T-helper 2 cell treated with Interferon-gamma antibody and Interleukin-4, amounts not matched to agents 5 μg/mL and 100 μg/mL, for 36 hours (primary cell): ENCODE measurements at regions not wholly inside any gene's neighbourhood (a gene's known extent, or its start where the extent isn't known, plus 50 kb on each side); places are given as distances from the start of the nearest gene placed in this dataset.
"Not testable (repeated sequence)": the region's sequence is repeated elsewhere in the genome, so short reads cannot be mapped to it uniquely, and the experiment has no call there.

Experiments used
- DNase-seq: peaks from one replicate; pipeline ENCODE4 v3.0.0; 2021; ENCODE audit warnings: low spot score
- H3K27ac Mint-ChIP-seq: one replicate; pipeline ENCODE4 v1.8.0; 2021; ENCODE audit warnings: mild to moderate bottlenecking, mixed read lengths
- H3K27me3 Mint-ChIP-seq: one replicate; pipeline ENCODE4 v1.8.0; 2021; ENCODE audit warnings: low read depth, mixed read lengths
- H3K36me3 Mint-ChIP-seq: one replicate; pipeline ENCODE4 v1.8.0; 2021; ENCODE audit warnings: low read depth, mixed read lengths
- H3K4me1 Mint-ChIP-seq: one replicate; pipeline ENCODE4 v1.8.0; 2021; ENCODE audit warnings: low read depth, mixed read lengths
- H3K4me3 Mint-ChIP-seq: one replicate; pipeline ENCODE4 v1.8.0; 2022; ENCODE audit warnings: mild to moderate bottlenecking, moderate library complexity, mixed read lengths
- H3K9me3 Mint-ChIP-seq: one replicate; pipeline ENCODE4 v1.8.0; 2021; ENCODE audit warnings: mixed read lengths

- Mint-ChIP-seq H3K4me3 (no peak overlapping the region), H3K36me3 (no peaks in the 10 kb centered on the region), H3K9me3 (no peaks in the 10 kb centered on the region), H3K27me3 (no peaks in the 10 kb centered on the region), H3K27ac (no peak overlapping the region), H3K4me1 (no peaks in the 10 kb centered on the region)
- DNase-seq, result no peak
Measured at GRCh38 chr22:48719978-48720661, 1107.6 kb downstream of the BRD1 start.

- no peak overlapping the region for H3K4me3 Mint-ChIP-seq
- H3K27me3 Mint-ChIP-seq, result no peaks in the 10 kb centered on the region
- no peaks in the 10 kb centered on the region for H3K4me1 Mint-ChIP-seq
- no peak for DNase-seq
- no peaks in the 10 kb centered on the region for H3K9me3 Mint-ChIP-seq
- no peaks in the 10 kb centered on the region for H3K36me3 Mint-ChIP-seq
- no peak overlapping the region for H3K27ac Mint-ChIP-seq
Measured at GRCh38 chr22:48718818-48719500, 1108.7 kb downstream of the BRD1 start.

- Mint-ChIP-seq H3K27me3 (no peaks in the 10 kb centered on the region), H3K4me3 (no peak overlapping the region), H3K27ac (no peak overlapping the region), H3K36me3 (no peaks in the 10 kb centered on the region), H3K9me3 (no peaks in the 10 kb centered on the region), H3K4me1 (no peaks in the 10 kb centered on the region)
- DNase-seq, result no peak
Measured at GRCh38 chr22:48717883-48718817, 1109.5 kb downstream of the BRD1 start.

- no peak overlapping the region for H3K4me3 Mint-ChIP-seq
- no peak overlapping the region for H3K27ac Mint-ChIP-seq
- no peaks in the 10 kb centered on the region for H3K27me3 Mint-ChIP-seq
Measured at GRCh38 chr22:48717076-48717810, 1110.4 kb downstream of the BRD1 start.

GRCh38 chr22:48716154-48716553, 1111.5 kb downstream of the BRD1 start:
- not testable (repeated sequence) for H3K27ac Mint-ChIP-seq, H3K36me3 Mint-ChIP-seq, H3K27me3 Mint-ChIP-seq, H3K4me3 Mint-ChIP-seq, H3K9me3 Mint-ChIP-seq, DNase-seq, H3K4me1 Mint-ChIP-seq

More at GRCh38 chr22:48717076-48717810, 1110.4 kb downstream of the BRD1 start:
- Mint-ChIP-seq H3K36me3 (no peaks in the 10 kb centered on the region), H3K4me1 (no peaks in the 10 kb centered on the region), H3K9me3 (no peaks in the 10 kb centered on the region)
- DNase-seq, result no peak

- H3K27ac Mint-ChIP-seq, result no peak overlapping the region
- H3K27me3 Mint-ChIP-seq, result no peaks in the 10 kb centered on the region
- H3K36me3 Mint-ChIP-seq, result no peaks in the 10 kb centered on the region
- DNase-seq, result no peak
- H3K4me1 Mint-ChIP-seq, result no peaks in the 10 kb centered on the region
- H3K9me3 Mint-ChIP-seq, result no peaks in the 10 kb centered on the region
- H3K4me3 Mint-ChIP-seq, result no peak overlapping the region
Measured at GRCh38 chr22:48715511-48715910, 1112.2 kb downstream of the BRD1 start.

GRCh38 chr22:48714231-48714630, 1113.4 kb downstream of the BRD1 start:
- Mint-ChIP-seq H3K27me3 (no peaks in the 10 kb centered on the region), H3K27ac (no peak overlapping the region)

GRCh38 chr22:48713272-48714205, 1114.1 kb downstream of the BRD1 start:
- no peak overlapping the region for H3K4me3 Mint-ChIP-seq
- no peaks in the 10 kb centered on the region for H3K9me3 Mint-ChIP-seq
- DNase-seq, result no peak
- no peaks in the 10 kb centered on the region for H3K36me3 Mint-ChIP-seq
- no peak overlapping the region for H3K27ac Mint-ChIP-seq
- no peaks in the 10 kb centered on the region for H3K27me3 Mint-ChIP-seq
- no peaks in the 10 kb centered on the region for H3K4me1 Mint-ChIP-seq

More at GRCh38 chr22:48714231-48714630, 1113.4 kb downstream of the BRD1 start:
- Mint-ChIP-seq H3K4me3 (no peak overlapping the region), H3K4me1 (no peaks in the 10 kb centered on the region), H3K36me3 (no peaks in the 10 kb centered on the region), H3K9me3 (no peaks in the 10 kb centered on the region)
- no peak for DNase-seq

GRCh38 chr22:48712558-48713271, 1115.0 kb downstream of the BRD1 start:
- Mint-ChIP-seq H3K4me3 (no peak overlapping the region), H3K4me1 (no peaks in the 10 kb centered on the region), H3K9me3 (no peaks in the 10 kb centered on the region), H3K36me3 (no peaks in the 10 kb centered on the region), H3K27me3 (no peaks in the 10 kb centered on the region), H3K27ac (no peak overlapping the region)
- no peak for DNase-seq

GRCh38 chr22:48711669-48712068, 1116.0 kb downstream of the BRD1 start:
- Mint-ChIP-seq H3K9me3 (no peaks in the 10 kb centered on the region), H3K27ac (no peak overlapping the region), H3K4me3 (no peak overlapping the region), H3K36me3 (no peaks in the 10 kb centered on the region), H3K4me1 (no peaks in the 10 kb centered on the region), H3K27me3 (no peaks in the 10 kb centered on the region)
- DNase-seq, result no peak

GRCh38 chr22:48711031-48711431, 1116.6 kb downstream of the BRD1 start:
- no peaks in the 10 kb centered on the region for H3K9me3 Mint-ChIP-seq
- H3K27ac Mint-ChIP-seq, result no peak overlapping the region
- no peaks in the 10 kb centered on the region for H3K27me3 Mint-ChIP-seq
- no peak for DNase-seq
- no peaks in the 10 kb centered on the region for H3K36me3 Mint-ChIP-seq
- H3K4me3 Mint-ChIP-seq, result no peak overlapping the region
- no peaks in the 10 kb centered on the region for H3K4me1 Mint-ChIP-seq

GRCh38 chr22:48710410-48710809, 1117.3 kb downstream of the BRD1 start:
- Mint-ChIP-seq H3K27ac (no peak overlapping the region), H3K27me3 (no peaks in the 10 kb centered on the region), H3K9me3 (no peaks in the 10 kb centered on the region), H3K4me1 (no peaks in the 10 kb centered on the region), H3K36me3 (no peaks in the 10 kb centered on the region), H3K4me3 (no peak overlapping the region)
- no peak for DNase-seq
